ENCODE measurements at regions not wholly inside any gene's neighbourhood (a gene's known extent, or its start where the extent isn't known, plus 50 kb on each side); places are given as distances from the start of the nearest gene placed in this dataset.

DNA sequence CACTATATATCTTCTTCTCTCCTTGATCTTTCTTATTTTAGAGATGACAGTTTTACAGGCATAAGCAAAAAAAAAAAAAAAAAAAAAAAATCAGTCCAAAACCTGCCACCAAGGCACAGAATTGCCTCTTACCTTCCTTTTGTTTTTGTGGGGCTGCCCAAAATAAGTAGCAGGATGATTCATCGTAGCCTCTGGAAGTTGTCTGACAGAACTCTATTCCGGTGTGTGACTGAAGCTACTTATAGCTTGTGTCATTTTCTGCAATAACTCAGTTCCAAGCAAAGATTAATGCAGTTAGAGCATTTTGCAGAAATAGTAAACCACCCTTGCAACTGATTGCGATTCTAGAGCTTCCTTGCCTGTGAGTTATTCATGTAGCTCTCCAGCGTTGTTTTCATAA is 186.8 kb downstream of the KIF2B start:
- TF ChIP-seq, protein P1, sequence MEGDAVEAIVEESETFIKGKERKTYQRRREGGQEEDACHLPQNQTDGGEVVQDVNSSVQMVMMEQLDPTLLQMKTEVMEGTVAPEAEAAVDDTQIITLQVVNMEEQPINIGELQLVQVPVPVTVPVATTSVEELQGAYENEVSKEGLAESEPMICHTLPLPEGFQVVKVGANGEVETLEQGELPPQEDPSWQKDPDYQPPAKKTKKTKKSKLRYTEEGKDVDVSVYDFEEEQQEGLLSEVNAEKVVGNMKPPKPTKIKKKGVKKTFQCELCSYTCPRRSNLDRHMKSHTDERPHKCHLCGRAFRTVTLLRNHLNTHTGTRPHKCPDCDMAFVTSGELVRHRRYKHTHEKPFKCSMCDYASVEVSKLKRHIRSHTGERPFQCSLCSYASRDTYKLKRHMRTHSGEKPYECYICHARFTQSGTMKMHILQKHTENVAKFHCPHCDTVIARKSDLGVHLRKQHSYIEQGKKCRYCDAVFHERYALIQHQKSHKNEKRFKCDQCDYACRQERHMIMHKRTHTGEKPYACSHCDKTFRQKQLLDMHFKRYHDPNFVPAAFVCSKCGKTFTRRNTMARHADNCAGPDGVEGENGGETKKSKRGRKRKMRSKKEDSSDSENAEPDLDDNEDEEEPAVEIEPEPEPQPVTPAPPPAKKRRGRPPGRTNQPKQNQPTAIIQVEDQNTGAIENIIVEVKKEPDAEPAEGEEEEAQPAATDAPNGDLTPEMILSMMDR (IDR thresholded peaks at IDR 0.05; ENCODE audit: poor library complexity, severe bottlenecking): no peak
- no peak for TF ChIP-seq TAF1 (IDR thresholded peaks at IDR 0.05; ENCODE audit: low read depth)
- TF ChIP-seq EZH2 (IDR thresholded peaks at IDR 0.05; ENCODE audit: borderline replicate concordance, insufficient read depth, low read length, poor library complexity, severe bottlenecking): no peak
